Fibroblast of lung (primary cell): ENCODE measurements at regions not wholly inside any gene's neighbourhood (a gene's known extent, or its start where the extent isn't known, plus 50 kb on each side); places are given as distances from the start of the nearest gene placed in this dataset.
"Not testable (repeated sequence)": the region's sequence is repeated elsewhere in the genome, so short reads cannot be mapped to it uniquely, and the experiment has no call there.

Source experiments
- DNase-seq, 2 donors: peaks; one replicate each; pipeline versions ENCODE4 v3.0.0 to v3.0.0-alpha.2; 2010; ENCODE audit warnings: low read depth in 2 of 2
- H2AFZ ChIP-seq: 2 replicates; pipeline ENCODE4 v1.5.1; 2012; ENCODE audit warnings: low read length, control low read depth, inconsistent platforms
- H3K27ac ChIP-seq: 2 replicates; pipeline ENCODE4 v1.5.1; 2011; ENCODE audit warnings: low read length, control low read depth; ENCODE audit not compliant: insufficient read depth
- H3K27me3 ChIP-seq: 2 replicates; pipeline ENCODE4 v1.5.1; 2011; ENCODE audit warnings: mild to moderate bottlenecking, low read length; ENCODE audit not compliant: control insufficient read depth, insufficient read depth
- H3K36me3 ChIP-seq: 2 replicates; pipeline ENCODE4 v1.5.1; 2011; ENCODE audit warnings: low read length; ENCODE audit not compliant: control insufficient read depth, insufficient read depth
- H3K4me1 ChIP-seq: 2 replicates; pipeline ENCODE4 v1.5.1; 2011; ENCODE audit warnings: low read length; ENCODE audit not compliant: control insufficient read depth, insufficient read depth; ENCODE audit errors: extremely low read depth
- H3K4me2 ChIP-seq: 2 replicates; pipeline ENCODE4 v1.5.1; 2011; ENCODE audit warnings: low read length, control low read depth; ENCODE audit not compliant: insufficient read depth; ENCODE audit errors: extremely low read depth
- H3K4me3 ChIP-seq, 4 experiments: fragments of 200-600 bp in 1 of 4; sonication (generic) in 1 of 4; replicated peaks in 1 of 4; 2 replicates each; pipeline ENCODE4 v1.5.1; 2011 to 2016; ENCODE audit warnings: low read length in 4 of 4, low read depth in 3 of 4, mild to moderate bottlenecking in 3 of 4, control low read depth in 2 of 4, inconsistent platforms in 1 of 4, mixed read lengths in 1 of 4; ENCODE audit not compliant: insufficient read depth in 1 of 4; ENCODE audit errors: control extremely low read depth in 1 of 4
- H3K79me2 ChIP-seq: 2 replicates; pipeline ENCODE4 v1.5.1; 2012; ENCODE audit warnings: mild to moderate bottlenecking, low read length, inconsistent platforms; ENCODE audit not compliant: control insufficient read depth, insufficient read depth
- H3K9ac ChIP-seq: 2 replicates; pipeline ENCODE4 v1.5.1; 2011; ENCODE audit warnings: mild to moderate bottlenecking, low read length, control low read depth; ENCODE audit not compliant: insufficient read depth
- H3K9me3 ChIP-seq: 2 replicates; pipeline ENCODE4 v1.5.1; 2012; ENCODE audit warnings: low read depth, low read length; ENCODE audit not compliant: control insufficient read depth, insufficient read depth
- H4K20me1 ChIP-seq: 2 replicates; pipeline ENCODE4 v1.5.1; 2011; ENCODE audit warnings: low read length; ENCODE audit not compliant: control insufficient read depth, insufficient read depth; ENCODE audit errors: extremely low read depth
- CTCF ChIP-seq, 2 donors: IDR thresholded peaks in 1 of 2; conservative IDR thresholded peaks in 1 of 2; 1 replicate in 1 of 2; 2 replicates in 1 of 2; pipeline ENCODE4 v1.5.1; 2011 to 2012; ENCODE audit warnings: low read length in 2 of 2, control low read depth in 1 of 2, inconsistent platforms in 1 of 2, low read depth in 1 of 2, mild to moderate bottlenecking in 1 of 2
- EZH2 ChIP-seq: IDR thresholded peaks from 2 replicates; pipeline ENCODE4 v1.5.1; 2012; ENCODE audit warnings: low read length, control low read depth, mild to moderate bottlenecking; ENCODE audit errors: missing control alignments

- Histone ChIP-seq H3K79me2 (no peaks in the 10 kb centered on the region), H3K4me1 (no peaks in the 10 kb centered on the region), H3K9ac (no peak overlapping the region), H3K27ac (no peak overlapping the region), H3K27me3 (no peaks in the 10 kb centered on the region), H3K9me3 (no peaks in the 10 kb centered on the region), H4K20me1 (no peaks in the 10 kb centered on the region), H3K4me2 (no peak overlapping the region), H3K36me3 (no peaks in the 10 kb centered on the region), H2AFZ (no peak overlapping the region), H3K4me3 (no peak overlapping the region)
- peak in 1 of 2 donors; percentile 21 for DNase-seq
- no peak for TF ChIP-seq CTCF (conservative IDR thresholded peaks at IDR 0.05 in 1 of 2, IDR thresholded peaks at IDR 0.05 in 1 of 2; ENCODE audit: low read depth in 1 of 2, low read length in 2 of 2)
- TF ChIP-seq EZH2: no peak
These were observed 78.0 kb upstream of the PDHA2 start for GRCh38 chr4:95761871-95762270.

- Histone ChIP-seq H3K9ac (no peak overlapping the region), H3K27ac (no peak overlapping the region), H2AFZ (no peak overlapping the region), H3K4me3 (no peak overlapping the region), H4K20me1 (no peaks in the 10 kb centered on the region), H3K9me3 (no peaks in the 10 kb centered on the region), H3K79me2 (no peaks in the 10 kb centered on the region), H3K4me2 (no peak overlapping the region), H3K4me1 (no peaks in the 10 kb centered on the region), H3K27me3 (no peaks in the 10 kb centered on the region), H3K36me3 (no peaks in the 10 kb centered on the region)
- peak; percentile 40 to 65 for DNase-seq
- TF ChIP-seq EZH2 (no peak), CTCF (conservative IDR thresholded peaks at IDR 0.05 in 1 of 2, IDR thresholded peaks at IDR 0.05 in 1 of 2; ENCODE audit: low read depth in 1 of 2, low read length in 2 of 2) (no peak)
These were observed 78.5 kb upstream of the PDHA2 start for GRCh38 chr4:95761426-95761825.

- H3K4me2 ChIP-seq, H3K79me2 ChIP-seq: not testable (repeated sequence)
These were observed 79.2 kb upstream of the PDHA2 start for GRCh38 chr4:95760646-95761045.

More at GRCh38 chr4:95760646-95761045, 79.2 kb upstream of the PDHA2 start:
- H3K27me3 ChIP-seq, H3K4me3 ChIP-seq, H3K9ac ChIP-seq, H3K36me3 ChIP-seq, H3K27ac ChIP-seq, H3K9me3 ChIP-seq, H2AFZ ChIP-seq, H3K4me1 ChIP-seq, H4K20me1 ChIP-seq: not testable (repeated sequence)
- DNase-seq: peak in 1 of 2 donors; percentile 2
